Neural cell (in vitro differentiated cells): ENCODE measurements at regions not wholly inside any gene's neighbourhood (a gene's known extent, or its start where the extent isn't known, plus 50 kb on each side); places are given as distances from the start of the nearest gene placed in this dataset.

Experiments
- CTCF ChIP-seq: fragments of 450-650 bp; IDR thresholded peaks from 2 replicates; pipeline ENCODE4 v1.5.1; 2014; ENCODE audit warnings: antibody characterized with exemption, mild to moderate bottlenecking, moderate library complexity; ENCODE audit not compliant: poor library complexity, severe bottlenecking
- EP300 ChIP-seq: fragments of 450-650 bp; conservative IDR thresholded peaks from 2 replicates; pipeline ENCODE4 v1.6.1; 2014; ENCODE audit warnings: antibody characterized with exemption, mild to moderate bottlenecking, moderate library complexity; ENCODE audit not compliant: poor library complexity, severe bottlenecking
- EZH2 ChIP-seq: fragments of 200-600, 300-800 bp; shearing (Covaris generic), sonication (generic); IDR thresholded peaks from 2 replicates; pipeline ENCODE4 v1.6.1; 2014; ENCODE audit warnings: antibody characterized with exemption, low read length, borderline replicate concordance, mild to moderate bottlenecking; ENCODE audit not compliant: insufficient read depth, poor library complexity, severe bottlenecking
- MXI1 ChIP-seq: fragments of 450-650 bp; conservative IDR thresholded peaks from 2 replicates; pipeline ENCODE4 v1.6.1; 2014; ENCODE audit warnings: antibody characterized with exemption, mild to moderate bottlenecking; ENCODE audit not compliant: poor library complexity, severe bottlenecking
- POLR2AphosphoS5 ChIP-seq: IDR thresholded peaks from 2 replicates; pipeline ENCODE4 v1.6.1; 2012
- RAD21 ChIP-seq: fragments of 450-650 bp; conservative IDR thresholded peaks from 2 replicates; pipeline ENCODE4 v1.6.1; 2014; ENCODE audit warnings: antibody characterized with exemption, mild to moderate bottlenecking, moderate library complexity
- REST ChIP-seq: IDR thresholded peaks from 2 replicates; pipeline ENCODE4 v1.6.1; 2012; ENCODE audit warnings: borderline replicate concordance
- SMC3 ChIP-seq: fragments of 450-650 bp; conservative IDR thresholded peaks from 2 replicates; pipeline ENCODE4 v1.6.1; 2014; ENCODE audit warnings: antibody characterized with exemption, mild to moderate bottlenecking, moderate library complexity; ENCODE audit not compliant: poor library complexity
- TAF1 ChIP-seq: IDR thresholded peaks from 2 replicates; pipeline ENCODE4 v1.6.1; 2012; ENCODE audit warnings: low read depth

GRCh38 chr13:26834646-26835045, 74.1 kb upstream of the GPR12 start:
- TF ChIP-seq MXI1 (no peak), RAD21 (no peak), CTCF (no peak), EZH2 (no peak), SMC3 (no peak), REST (no peak), EP300 (no peak), TAF1 (no peak), POLR2AphosphoS5 (no peak)
